Hepatocyte (in vitro differentiated cells): ENCODE measurements at regions not wholly inside any gene's neighbourhood (a gene's known extent, or its start where the extent isn't known, plus 50 kb on each side); places are given as distances from the start of the nearest gene placed in this dataset.

Experiments used
- DNase-seq: peaks from one replicate; pipeline ENCODE4 v3.0.0-alpha.2; 2016; ENCODE audit warnings: low spot score
- H2AFZ ChIP-seq: fragments of 200-600 bp; sonication (generic); 2 replicates; pipeline ENCODE4 v1.6.0; 2016; ENCODE audit warnings: antibody characterized with exemption, mild to moderate bottlenecking
- H3K27ac ChIP-seq: fragments of 200-600 bp; sonication (generic); 2 replicates; pipeline ENCODE4 v1.5.1; 2016; ENCODE audit warnings: mild to moderate bottlenecking
- H3K27me3 ChIP-seq: fragments of 200-600 bp; sonication (generic); 2 replicates; pipeline ENCODE4 v1.6.1; 2016
- H3K36me3 ChIP-seq: fragments of 200-600 bp; sonication (generic); replicated peaks from 2 replicates; pipeline ENCODE4 v1.5.1; 2016; ENCODE audit warnings: low read depth; ENCODE audit not compliant: insufficient read depth
- H3K4me1 ChIP-seq: fragments of 200-600 bp; sonication (generic); 2 replicates; pipeline ENCODE4 v1.5.1; 2016; ENCODE audit warnings: mild to moderate bottlenecking, moderate library complexity; ENCODE audit not compliant: insufficient read depth
- H3K4me2 ChIP-seq: fragments of 200-600 bp; sonication (generic); 2 replicates; pipeline ENCODE4 v1.6.0; 2016
- H3K4me3 ChIP-seq: fragments of 200-600 bp; sonication (generic); 2 replicates; pipeline ENCODE4 v1.5.1; 2016; ENCODE audit warnings: mild to moderate bottlenecking
- H3K79me2 ChIP-seq: fragments of 200-600 bp; sonication (generic); 2 replicates; pipeline ENCODE4 v1.6.0; 2017; ENCODE audit warnings: mild to moderate bottlenecking
- H3K9me2 ChIP-seq: fragments of 200-600 bp; sonication (generic); replicated peaks from 2 replicates; pipeline ENCODE4 v1.6.0; 2017; ENCODE audit warnings: mild to moderate bottlenecking; ENCODE audit not compliant: insufficient read depth
- H3K9me3 ChIP-seq: fragments of 200-600 bp; sonication (generic); 2 replicates; pipeline ENCODE4 v1.5.1; 2016; ENCODE audit warnings: low read depth, mild to moderate bottlenecking
- H4K20me1 ChIP-seq: fragments of 200-600 bp; sonication (generic); 2 replicates; pipeline ENCODE4 v1.6.0; 2016; ENCODE audit warnings: mild to moderate bottlenecking; ENCODE audit not compliant: insufficient read depth, poor library complexity, severe bottlenecking
- CTCF ChIP-seq: fragments of 200-600 bp; sonication (generic); IDR thresholded peaks from 2 replicates; pipeline ENCODE4 v1.5.1; 2016; ENCODE audit warnings: antibody characterized with exemption, mild to moderate bottlenecking; ENCODE audit not compliant: poor library complexity
- EZH2 ChIP-seq: fragments of 200-600 bp; sonication (generic); IDR thresholded peaks from 2 replicates; pipeline ENCODE4 v1.6.1; 2016; ENCODE audit warnings: antibody characterized with exemption, mild to moderate bottlenecking, borderline replicate concordance
- EZH2phosphoT487 ChIP-seq: fragments of 200-600 bp; sonication (generic); IDR thresholded peaks from one replicate; pipeline ENCODE4 v1.6.1; 2018; ENCODE audit warnings: antibody characterized with exemption, mild to moderate bottlenecking, low read depth, moderate library complexity; ENCODE audit not compliant: unreplicated experiment, severe bottlenecking
- WGBS: methylation state at CpG from one replicate; pipeline ENCODE4 v1.1.6; 2016; ENCODE audit warnings: low lambda C conversion rate; ENCODE audit errors: missing lambda C conversion rate; 5-methylcytosine and 5-hydroxymethylcytosine counted together

- no peaks in the 10 kb centered on the region for H3K9me2 ChIP-seq
- WGBS = 77% methylated on average over 1 of the region's 1 CpG
- TF ChIP-seq EZH2 = no peak
- H3K36me3 ChIP-seq = no peaks in the 10 kb centered on the region
- H3K4me2 ChIP-seq = no peak overlapping the region
- no peaks in the 10 kb centered on the region for H3K27me3 ChIP-seq
- H2AFZ ChIP-seq = no peak overlapping the region
- H3K4me1 ChIP-seq = no peaks in the 10 kb centered on the region
- H3K9me3 ChIP-seq = no peaks in the 10 kb centered on the region
- no peak overlapping the region for H3K4me3 ChIP-seq
- no peaks in the 10 kb centered on the region for H3K79me2 ChIP-seq
- H3K27ac ChIP-seq = no peak overlapping the region
- no peak for DNase-seq
- no peaks in the 10 kb centered on the region for H4K20me1 ChIP-seq
Measured at GRCh38 chr2:142678164-142678563, 199.3 kb upstream of the KYNU start.

GRCh38 chr2:142675398-142675797 is 202.1 kb upstream of the KYNU start:
- TF ChIP-seq EZH2 (no peak), EZH2phosphoT487 (no peak)
- no peaks in the 10 kb centered on the region for H3K36me3 ChIP-seq
- H4K20me1 ChIP-seq = no peaks in the 10 kb centered on the region
- H3K4me1 ChIP-seq = no peaks in the 10 kb centered on the region
- H2AFZ ChIP-seq = no peak overlapping the region
- no peak overlapping the region for H3K4me2 ChIP-seq
- no peaks in the 10 kb centered on the region for H3K27me3 ChIP-seq
- H3K27ac ChIP-seq = no peak overlapping the region
- H3K4me3 ChIP-seq = no peak overlapping the region
- DNase-seq = no peak
- 88% methylated on average over 5 of the region's 5 CpGs for WGBS
- H3K79me2 ChIP-seq = no peaks in the 10 kb centered on the region
- no peaks in the 10 kb centered on the region for H3K9me3 ChIP-seq
- H3K9me2 ChIP-seq = no peaks in the 10 kb centered on the region

DNA sequence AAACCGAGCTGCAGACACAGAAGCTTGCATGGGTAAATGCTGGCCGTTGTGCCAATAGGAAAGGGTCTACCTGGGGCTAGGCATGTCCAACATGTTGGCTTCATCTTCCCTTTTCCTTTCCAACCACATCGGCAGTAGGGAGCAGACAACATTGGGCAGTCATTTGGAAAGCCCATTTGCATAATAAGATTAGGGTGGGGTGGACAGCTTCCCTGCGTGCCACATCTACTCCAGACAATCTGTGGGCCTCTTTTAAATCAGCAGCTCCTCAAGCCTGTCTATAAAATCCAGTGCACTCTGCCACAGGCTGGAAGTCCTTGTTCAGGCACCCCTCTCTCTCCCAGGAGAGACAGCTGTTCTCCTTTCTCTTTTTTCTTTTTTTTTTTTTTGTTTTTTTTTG is 203.6 kb upstream of the KYNU start:
- no peaks in the 10 kb centered on the region for H3K27me3 ChIP-seq
- no peaks in the 10 kb centered on the region for H4K20me1 ChIP-seq
- H3K9me3 ChIP-seq = no peaks in the 10 kb centered on the region
- H3K9me2 ChIP-seq = no peaks in the 10 kb centered on the region
- H3K4me3 ChIP-seq = no peak overlapping the region
- H3K36me3 ChIP-seq = no peaks in the 10 kb centered on the region
- H3K4me2 ChIP-seq = no peak overlapping the region
- no peak for DNase-seq
- H3K4me1 ChIP-seq = no peaks in the 10 kb centered on the region
- no peak overlapping the region for H2AFZ ChIP-seq
- H3K27ac ChIP-seq = no peak overlapping the region
- no peaks in the 10 kb centered on the region for H3K79me2 ChIP-seq
- TF ChIP-seq CTCF = no peak
- no peak for TF ChIP-seq EZH2phosphoT487
- no peak for TF ChIP-seq EZH2
- 83% methylated on average over 4 of the region's 4 CpGs for WGBS

DNA sequence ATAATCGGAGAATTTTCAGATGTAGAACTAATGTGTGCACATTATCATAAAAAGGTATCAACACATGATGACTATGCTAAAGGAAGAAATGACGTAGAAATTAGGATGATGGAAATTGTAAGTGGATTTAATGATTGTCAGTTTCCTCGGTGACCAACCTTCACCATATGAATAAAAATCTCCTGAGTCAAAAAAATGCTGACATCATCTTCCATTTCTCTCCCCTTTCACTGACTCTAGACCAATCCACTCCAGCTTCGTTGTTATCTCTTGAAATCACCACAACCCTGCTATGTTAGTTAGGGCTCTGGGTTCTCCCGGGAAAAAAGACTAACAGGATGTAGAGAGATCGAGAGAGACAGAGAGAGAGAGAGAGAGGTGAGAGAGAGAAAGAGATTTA is 204.8 kb upstream of the KYNU start:
- H3K4me1 ChIP-seq = no peaks in the 10 kb centered on the region
- WGBS = 84% methylated on average over 6 of the region's 6 CpGs

More for the DNA sequence above, 204.8 kb upstream of the KYNU start:
- Histone ChIP-seq H3K4me3 (no peak overlapping the region), H2AFZ (no peak overlapping the region), H3K9me3 (no peaks in the 10 kb centered on the region), H3K27me3 (no peaks in the 10 kb centered on the region), H3K79me2 (no peaks in the 10 kb centered on the region), H3K9me2 (no peaks in the 10 kb centered on the region), H3K27ac (no peak overlapping the region), H3K36me3 (no peaks in the 10 kb centered on the region), H3K4me2 (no peak overlapping the region), H4K20me1 (no peaks in the 10 kb centered on the region)
- TF ChIP-seq EZH2 (no peak), EZH2phosphoT487 (no peak), CTCF (no peak)
- DNase-seq = no peak
